ENCODE measurements at regions not wholly inside any gene's neighbourhood (a gene's known extent, or its start where the extent isn't known, plus 50 kb on each side); places are given as distances from the start of the nearest gene placed in this dataset.
"Not testable (repeated sequence)": the region's sequence is repeated elsewhere in the genome, so short reads cannot be mapped to it uniquely, and the experiment has no call there.

DNA sequence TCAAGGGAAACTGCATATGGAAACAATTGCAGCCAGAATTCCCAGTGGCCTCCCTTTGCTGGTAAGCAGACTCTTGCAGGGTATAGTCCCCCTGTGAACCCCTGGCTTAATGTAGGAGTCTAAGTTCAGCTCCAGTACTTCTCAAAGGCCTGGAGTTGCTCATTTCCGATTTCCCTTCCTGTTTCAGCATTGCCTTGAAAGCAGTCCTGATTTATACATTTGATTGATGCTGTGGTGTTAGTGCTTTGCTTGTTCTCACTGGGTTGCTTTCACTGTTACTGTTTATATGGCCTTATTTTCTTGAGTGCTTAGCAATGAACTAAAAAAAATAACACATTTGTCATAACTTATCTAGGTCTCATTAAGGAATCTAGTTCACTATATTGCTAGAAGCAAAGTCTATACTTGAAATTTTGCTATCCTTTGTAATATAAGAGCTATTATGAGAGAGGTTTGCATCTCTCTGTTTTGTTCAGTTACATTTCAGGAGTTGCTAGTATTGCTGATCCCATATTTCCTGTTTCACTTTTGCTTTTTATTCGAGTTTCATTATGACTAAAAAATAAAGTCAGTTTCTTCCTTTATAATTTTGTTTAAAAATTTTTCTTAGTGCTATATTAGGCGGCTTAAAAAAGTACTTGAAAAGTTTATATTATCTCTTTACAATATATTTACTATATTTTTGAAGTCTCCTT lies 122.4 kb upstream of the NMUR2 start:
- DNase-seq (no peak), ATAC-seq (no peak)

DNA sequence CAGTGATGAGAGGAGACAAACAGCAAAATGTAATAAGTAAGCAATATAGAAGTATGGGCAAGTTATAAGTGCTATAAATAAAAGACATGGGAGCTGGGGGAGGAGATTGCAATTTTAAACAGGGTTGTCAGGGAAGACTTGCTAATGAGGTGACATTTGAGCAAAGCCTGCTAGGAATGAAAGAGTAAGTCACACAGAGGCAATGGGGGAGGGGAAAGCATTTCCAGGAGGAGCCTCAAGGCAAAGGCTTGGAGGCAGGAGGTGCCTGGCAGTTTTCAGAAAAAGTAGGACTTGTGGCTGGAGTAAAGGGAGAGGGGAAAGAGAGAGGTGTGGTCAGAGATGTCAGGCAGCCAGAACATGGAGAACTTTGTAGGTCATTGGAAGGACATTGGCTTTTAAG lies 124.4 kb upstream of the NMUR2 start:
- ATAC-seq: no peak
- no peak for DNase-seq

DNA sequence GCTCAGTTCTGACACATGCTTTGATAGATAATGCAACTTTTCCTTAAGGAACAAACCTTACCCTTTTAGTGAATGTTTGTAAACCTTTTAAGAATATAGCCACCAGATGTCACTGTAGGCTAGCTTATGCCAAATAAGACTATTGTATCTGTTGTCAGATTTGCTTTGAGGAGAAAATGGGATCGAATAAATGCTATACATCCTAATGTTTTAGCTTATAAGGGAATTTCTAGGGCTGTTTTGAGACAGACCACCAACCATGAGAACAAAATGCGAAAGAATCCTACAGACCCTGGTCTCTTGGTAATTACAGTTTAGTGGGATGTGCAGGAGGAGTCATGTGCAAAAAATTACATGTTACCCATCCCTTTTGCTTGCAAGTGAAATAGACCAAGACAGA lies 127.6 kb upstream of the NMUR2 start:
- DNase-seq: no peak
- no peak for ATAC-seq

- no peak for DNase-seq
- ATAC-seq: no peak
Measured at GRCh38 chr5:152534641-152535040, 129.6 kb upstream of the NMUR2 start.

DNA sequence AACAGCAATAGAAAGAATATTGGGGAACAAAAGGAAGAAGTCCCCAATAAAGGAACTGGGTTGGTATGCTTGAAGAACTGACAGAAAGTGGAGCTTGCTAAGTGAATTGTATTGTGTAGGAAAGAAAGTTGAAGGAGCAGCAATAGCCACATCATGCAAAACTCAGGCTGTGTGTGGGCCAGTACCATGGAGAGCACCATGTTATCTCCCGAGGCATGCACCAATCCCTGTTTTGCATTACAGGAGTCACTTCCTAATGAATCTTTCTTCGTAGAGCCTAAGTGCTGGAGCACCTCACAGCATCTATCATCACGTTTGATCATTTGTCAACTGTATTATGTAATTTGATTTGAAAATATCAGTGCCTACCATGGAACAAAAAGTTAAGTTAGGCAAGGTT lies 137.7 kb upstream of the NMUR2 start:
- DNase-seq (no peak), ATAC-seq (no peak)

DNA sequence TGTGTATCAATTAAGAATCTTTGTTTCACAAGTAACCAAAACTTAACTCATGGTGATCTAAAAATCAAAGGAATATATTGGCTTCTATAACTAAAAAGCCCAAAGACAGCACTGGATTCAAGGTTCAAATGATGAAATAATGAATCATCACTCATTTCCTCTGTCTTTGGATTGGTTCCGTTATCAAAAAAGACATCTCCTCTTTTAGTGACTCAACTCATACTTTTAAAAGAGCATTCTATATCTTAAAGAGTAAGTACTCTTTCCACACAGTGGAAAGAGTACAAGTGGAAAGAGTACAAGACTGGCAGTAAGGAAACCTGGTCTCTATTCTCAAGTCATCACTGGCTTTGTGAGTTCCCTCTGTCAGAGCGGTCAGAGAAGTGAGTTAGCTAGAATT lies 141.4 kb upstream of the NMUR2 start:
- DNase-seq (no peak), ATAC-seq (no peak)

DNA sequence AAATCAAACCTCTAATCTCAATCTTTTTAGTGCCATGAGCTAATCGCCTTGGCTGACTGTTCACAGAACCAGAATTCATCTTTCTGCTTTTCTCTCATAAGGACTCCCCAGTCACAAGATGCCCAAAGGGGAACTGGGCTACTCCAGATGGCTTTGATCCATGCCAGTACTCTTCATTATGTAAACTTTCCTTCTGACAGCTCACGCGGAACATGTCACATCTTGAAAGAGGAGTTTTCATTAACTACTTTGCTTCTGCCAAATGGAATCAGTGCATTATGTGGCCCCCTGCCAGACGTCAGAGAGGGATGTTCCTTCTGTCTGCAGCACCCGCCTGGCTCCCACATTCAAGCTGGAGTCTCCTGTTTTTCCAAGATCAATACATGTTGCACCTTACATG lies 142.1 kb upstream of the NMUR2 start:
- DNase-seq (no peak), ATAC-seq (no peak)

- ATAC-seq (no peak), DNase-seq (no peak)
Measured at GRCh38 chr5:152549709-152550108, 144.6 kb upstream of the NMUR2 start.

DNA sequence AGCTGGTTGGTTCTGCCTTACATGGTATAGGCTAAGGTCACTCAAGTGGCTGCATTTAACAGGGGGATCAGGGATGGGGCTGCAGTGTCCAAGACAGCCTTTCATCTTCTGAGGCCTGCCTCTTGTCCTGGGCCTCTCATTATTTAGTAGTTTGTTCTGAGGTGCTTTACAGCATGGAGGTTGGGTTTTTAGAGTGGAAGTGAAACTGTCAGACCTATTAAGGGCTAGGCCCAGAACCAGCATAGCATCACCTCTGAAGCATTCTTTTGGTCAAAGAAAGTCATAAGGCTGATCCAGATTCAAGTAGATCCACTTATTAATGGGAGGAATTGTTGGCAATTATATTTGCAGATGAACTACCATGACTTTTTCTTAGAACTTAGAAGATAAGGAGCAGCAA lies 146.0 kb upstream of the NMUR2 start:
- ATAC-seq (no peak), DNase-seq (no peak)

DNA sequence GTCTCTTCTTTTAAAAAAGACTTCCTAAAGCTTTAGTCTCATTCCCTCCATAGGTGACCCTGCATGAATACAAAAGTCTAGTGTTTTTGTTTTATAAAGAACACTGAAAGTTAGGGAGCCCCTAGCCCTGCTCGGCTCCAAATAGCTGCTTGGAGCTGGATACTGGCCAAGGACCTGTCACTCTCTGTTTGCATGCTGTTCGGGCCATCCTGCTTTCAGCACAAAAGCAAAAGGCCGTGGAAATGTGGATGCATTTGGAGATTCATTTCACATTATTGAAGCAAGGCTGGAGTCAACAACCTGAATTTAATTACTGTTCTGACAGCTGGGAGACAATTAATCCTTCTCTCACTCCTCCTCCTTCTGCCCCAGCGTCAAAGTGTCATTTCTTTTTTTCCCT lies 151.7 kb upstream of the NMUR2 start:
- no peak for ATAC-seq
- DNase-seq: no peak

DNA sequence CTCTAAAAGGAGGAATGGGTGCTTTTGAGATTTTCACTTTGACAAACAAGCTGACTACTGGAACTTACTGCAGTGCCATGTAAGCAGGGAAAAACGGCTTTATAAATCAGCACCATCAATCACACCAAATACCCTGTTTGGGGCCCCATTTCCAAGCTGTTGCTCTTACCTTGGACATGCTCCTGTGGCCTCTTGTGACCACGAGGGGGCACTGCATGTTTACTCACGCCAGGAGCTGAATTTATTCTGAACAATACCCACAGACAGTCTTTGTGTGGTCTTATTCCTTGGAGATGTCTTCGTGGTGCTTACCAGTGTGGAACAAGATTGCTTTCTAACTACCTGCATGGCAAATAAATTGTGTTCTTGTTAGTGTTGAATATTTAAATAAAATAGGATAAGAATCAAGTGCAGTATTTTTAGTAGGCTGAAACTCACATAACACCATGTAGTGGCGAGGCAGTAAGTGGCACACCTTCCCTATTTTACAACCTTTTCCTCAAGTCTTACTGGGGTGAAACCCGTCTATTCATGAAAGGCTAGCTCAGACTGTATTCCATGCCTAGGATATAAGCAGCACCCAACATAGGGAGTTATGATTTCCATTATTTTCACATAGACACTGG lies 155.5 kb upstream of the NMUR2 start:
- DNase-seq (peak; percentile 49), ATAC-seq (no peak)

DNA sequence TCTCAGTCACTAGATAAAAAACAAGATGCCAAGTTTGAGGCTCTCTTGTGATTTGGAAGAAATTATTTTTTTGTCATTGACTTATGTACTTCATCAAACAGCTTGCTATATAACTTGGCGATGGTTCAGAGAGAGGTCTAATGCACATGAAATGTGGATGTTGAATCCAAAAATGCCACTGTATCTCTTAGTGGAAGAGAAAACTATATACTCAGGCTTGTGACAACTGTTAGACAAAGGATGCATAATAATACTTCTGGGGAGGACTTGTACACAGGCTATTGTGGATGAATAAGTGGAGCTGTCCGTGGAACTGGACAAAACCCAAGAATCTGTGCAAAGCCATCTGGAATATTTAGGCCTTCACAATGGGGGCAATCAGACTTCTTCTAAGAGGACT lies 162.9 kb upstream of the NMUR2 start:
- DNase-seq (no peak), ATAC-seq (no peak)

DNA sequence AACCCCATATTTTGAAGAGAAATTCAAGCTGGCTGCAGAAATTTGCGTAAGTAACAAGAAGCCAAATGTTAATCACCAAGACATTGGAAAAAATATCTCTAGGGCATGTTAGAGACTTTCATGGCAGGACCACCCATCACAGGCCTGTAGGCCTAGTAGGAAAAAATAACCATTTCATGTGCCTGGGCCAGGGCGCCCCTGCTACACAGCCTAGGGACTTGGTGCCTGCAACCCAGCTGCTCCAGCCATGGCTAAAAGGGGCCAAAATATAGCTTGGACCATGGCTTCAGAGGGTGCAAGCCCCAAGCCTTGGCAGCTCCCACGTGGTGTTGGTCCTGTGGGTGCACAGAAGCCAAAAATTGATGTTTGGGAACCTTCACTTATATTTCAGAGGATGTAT lies 167.7 kb upstream of the NMUR2 start:
- ATAC-seq (no peak), DNase-seq (no peak)

DNA sequence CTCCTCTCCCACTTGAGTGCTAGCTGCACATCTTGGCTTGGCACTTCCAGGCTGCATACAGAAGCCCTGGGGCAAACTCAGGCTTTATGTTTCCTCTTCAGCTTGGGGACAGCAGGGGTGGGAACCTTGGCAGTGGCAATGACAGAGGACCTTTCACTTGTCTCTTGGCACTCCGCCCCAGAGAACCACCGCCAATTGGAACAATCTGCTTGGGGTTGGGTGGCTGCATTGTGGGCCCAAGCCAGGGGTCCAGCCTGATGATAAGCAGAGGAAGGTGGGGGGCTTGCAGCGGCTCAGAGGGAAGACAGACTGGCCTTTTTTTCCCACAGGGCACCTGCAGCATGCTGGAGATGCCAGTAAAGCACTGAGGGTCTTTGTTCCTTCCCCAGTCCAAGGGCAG lies 179.0 kb upstream of the NMUR2 start:
- DNase-seq: no peak
- ATAC-seq: no peak

DNA sequence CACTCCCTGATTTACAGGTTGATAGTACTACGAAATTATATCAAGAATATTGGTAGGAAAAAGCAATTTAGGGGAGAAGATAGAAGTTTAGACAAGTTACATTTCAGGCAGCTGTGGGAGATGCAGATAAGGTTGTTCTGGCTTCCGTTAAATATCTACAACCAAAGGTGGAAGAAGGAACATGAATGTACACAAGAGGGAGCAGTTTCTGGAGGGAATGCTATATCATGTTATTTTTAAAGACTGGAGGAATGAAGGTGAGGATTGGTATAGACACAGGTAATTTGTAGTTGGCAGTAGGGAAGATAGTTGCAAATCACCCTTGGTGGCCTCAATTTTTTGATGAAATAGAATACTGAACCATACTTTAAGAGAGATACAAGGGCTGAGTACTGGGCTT lies 187.3 kb upstream of the NMUR2 start:
- no peak for ATAC-seq

DNA sequence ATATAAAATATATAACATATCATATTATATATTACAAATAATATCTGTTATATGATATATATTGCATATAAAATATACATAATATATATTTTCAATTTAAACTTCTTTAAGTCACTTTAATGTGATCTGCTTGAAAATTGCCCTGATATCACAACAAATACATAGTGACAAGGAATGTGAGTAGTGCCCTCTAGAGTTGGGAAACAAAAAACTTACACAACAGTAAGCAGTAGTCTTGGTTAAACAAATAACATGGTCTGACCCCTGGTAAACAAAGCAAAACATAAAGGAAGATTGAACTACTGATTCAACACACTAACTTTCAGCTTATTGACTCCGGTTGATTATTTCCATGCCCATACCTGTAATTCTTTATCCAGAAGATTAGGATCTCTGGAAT lies 188.3 kb upstream of the NMUR2 start:
- DNase-seq (no peak), ATAC-seq (no peak)

More for the DNA sequence above, 187.3 kb upstream of the NMUR2 start:
- no peak for DNase-seq

- DNase-seq (no peak), ATAC-seq (no peak)
Measured at GRCh38 chr5:152595405-152595804, 190.3 kb upstream of the NMUR2 start.

DNA sequence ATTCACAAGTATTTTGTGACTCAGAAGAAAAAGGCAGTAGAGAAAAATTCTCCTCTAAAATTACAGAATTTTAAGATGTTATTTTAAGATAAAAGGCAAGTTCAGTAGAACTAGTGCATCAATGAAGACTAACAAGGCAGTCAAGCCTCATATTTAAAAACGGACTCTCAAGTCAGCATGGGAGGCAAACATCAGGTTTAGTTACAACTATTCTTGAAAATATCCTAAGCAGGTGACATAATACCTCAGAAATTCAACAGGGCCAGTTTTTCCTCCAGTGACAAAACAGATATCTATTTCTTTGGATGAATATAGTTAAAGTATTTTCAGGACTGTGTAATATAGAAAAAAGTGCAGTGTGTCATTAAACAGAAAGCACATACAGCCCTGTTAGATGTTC lies 194.0 kb upstream of the NMUR2 start:
- DNase-seq: no peak
- no peak for ATAC-seq

DNA sequence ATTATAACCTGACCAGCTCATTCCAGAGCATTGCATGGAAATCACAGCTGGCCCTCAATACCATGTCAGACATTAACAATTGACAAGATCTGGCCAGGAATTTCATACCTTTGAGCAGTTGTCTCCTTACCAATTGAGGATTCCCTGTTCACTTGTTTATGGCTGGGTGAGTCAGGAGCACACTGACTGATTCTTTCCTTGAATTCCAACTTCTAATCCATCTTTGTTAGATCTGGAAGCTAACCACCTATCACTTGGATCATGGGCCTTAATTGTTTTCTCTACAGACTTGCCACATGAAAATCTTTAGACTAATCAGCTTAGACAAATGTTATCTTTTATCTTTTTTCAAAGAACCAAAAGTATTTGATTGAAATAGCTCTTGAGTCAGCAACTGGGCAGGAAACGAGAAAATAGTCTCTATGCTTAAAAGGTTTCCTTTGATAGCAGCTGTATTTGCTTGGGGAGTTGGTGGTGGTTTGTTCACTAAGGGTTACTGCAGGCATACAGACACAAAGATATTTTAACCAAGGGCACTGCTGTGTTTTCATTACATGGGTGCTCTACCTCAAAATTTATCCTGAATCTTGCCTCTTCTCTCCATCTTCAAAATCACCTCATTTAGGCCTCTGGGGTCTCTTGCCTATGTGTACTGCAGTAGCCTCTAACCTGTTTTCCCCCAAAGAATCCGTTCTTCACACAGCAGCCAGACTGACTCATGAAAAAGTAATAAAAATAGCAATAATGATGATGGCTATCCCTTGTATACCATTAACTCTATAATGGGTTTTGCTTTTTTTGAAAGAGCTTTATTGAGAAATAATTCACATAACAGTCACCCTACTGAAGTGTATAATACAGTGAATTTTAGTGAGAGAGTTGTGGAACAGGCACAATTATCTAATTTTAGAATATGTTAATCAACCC lies 197.0 kb upstream of the NMUR2 start:
- no peak for DNase-seq
- no peak for ATAC-seq

GRCh38 chr5:152606050-152606449 lies 201.0 kb upstream of the NMUR2 start:
- DNase-seq, ATAC-seq: not testable (repeated sequence)

DNA sequence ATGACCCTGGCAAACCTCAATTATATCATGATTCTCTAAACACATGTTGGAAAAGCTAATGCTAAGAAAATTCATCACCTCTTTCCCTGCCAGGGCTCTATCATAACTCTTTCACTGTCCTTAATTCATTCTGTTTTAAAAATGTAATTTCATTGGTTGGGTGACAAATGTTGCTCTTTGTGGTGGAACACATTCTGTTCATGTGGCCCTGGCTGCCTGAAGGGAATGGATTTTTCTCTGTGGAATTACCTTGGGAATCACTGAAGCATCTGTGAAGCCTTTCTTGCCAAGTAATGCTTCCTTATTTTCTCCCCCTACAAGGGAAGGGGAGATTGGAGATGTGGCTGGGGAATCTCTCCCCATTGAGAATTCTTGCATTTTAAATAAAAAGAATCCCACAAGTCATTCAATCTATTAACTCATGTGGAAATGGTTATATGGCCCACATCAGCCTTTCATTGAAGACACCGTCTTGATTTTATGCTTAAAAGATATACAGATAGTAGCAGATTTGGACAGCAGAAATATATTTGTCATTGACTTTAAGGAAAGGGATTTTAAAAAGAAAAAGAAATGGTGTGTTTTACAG lies 201.8 kb upstream of the NMUR2 start:
- no peak for ATAC-seq
- DNase-seq: no peak

- no peak for DNase-seq
- no peak for ATAC-seq
Measured at GRCh38 chr5:152607401-152608160, 202.5 kb upstream of the NMUR2 start.

All from stimulated activated naive CD8-positive, alpha-beta T cell treated with anti-CD3 and anti-CD28 coated beads, Interleukin-15, Interleukin-2, amounts not matched to agents 100 U/mL and 50 U/mL, for 24 hours (primary cell).